DOHH2 (cell line): ENCODE measurements at regions not wholly inside any gene's neighbourhood (a gene's known extent, or its start where the extent isn't known, plus 50 kb on each side); places are given as distances from the start of the nearest gene placed in this dataset.

Experiments used
- H3F3A ChIP-seq: fragments of 200-600 bp; sonication (generic), shearing (Covaris generic); 2 replicates; pipeline ENCODE4 v1.6.0; 2016; ENCODE audit warnings: antibody characterized with exemption, mild to moderate bottlenecking; ENCODE audit not compliant: control insufficient read depth, insufficient read depth
- H3K27ac ChIP-seq: fragments of 200-600 bp; sonication (generic); 2 replicates; pipeline ENCODE4 v1.5.1; 2014; ENCODE audit warnings: low read depth, mild to moderate bottlenecking, low read length, moderate library complexity
- H3K27me3 ChIP-seq: fragments of 200-600 bp; sonication (generic); 2 replicates; pipeline ENCODE4 v1.6.1; 2014; ENCODE audit warnings: mild to moderate bottlenecking, low read length, mixed read lengths; ENCODE audit not compliant: control insufficient read depth
- H3K36me3 ChIP-seq: fragments of 200-600 bp; sonication (generic); 2 replicates; pipeline ENCODE4 v1.6.1; 2014; ENCODE audit warnings: mild to moderate bottlenecking, low read length, moderate library complexity, mixed read lengths; ENCODE audit not compliant: control insufficient read depth
- H3K4me1 ChIP-seq: fragments of 200-600 bp; sonication (generic); 2 replicates; pipeline ENCODE4 v1.6.1; 2014; ENCODE audit warnings: mild to moderate bottlenecking, low read length, mixed read lengths; ENCODE audit not compliant: control insufficient read depth
- H3K4me2 ChIP-seq: fragments of 200-600 bp; sonication (generic); 2 replicates; pipeline ENCODE4 v1.6.0; 2014; ENCODE audit warnings: mild to moderate bottlenecking, low read length, moderate library complexity
- H3K4me3 ChIP-seq: fragments of 200-600 bp; sonication (generic); 2 replicates; pipeline ENCODE4 v1.5.1; 2014; ENCODE audit warnings: mild to moderate bottlenecking, low read length, mixed read lengths
- H3K79me2 ChIP-seq: fragments of 200-600 bp; sonication (generic); 2 replicates; pipeline ENCODE4 v1.6.1; 2014; ENCODE audit warnings: mild to moderate bottlenecking, low read length, mixed read lengths; ENCODE audit not compliant: control insufficient read depth
- H3K9me2 ChIP-seq: fragments of 200-600 bp; sonication (generic); replicated peaks from 2 replicates; pipeline ENCODE4 v1.6.1; 2014; ENCODE audit warnings: mild to moderate bottlenecking, low read length, mixed read lengths; ENCODE audit not compliant: control insufficient read depth
- H3K9me3 ChIP-seq: fragments of 200-600 bp; sonication (generic); 2 replicates; pipeline ENCODE4 v1.6.1; 2014; ENCODE audit warnings: antibody characterized with exemption, low read length, mixed read lengths; ENCODE audit not compliant: control insufficient read depth, insufficient read depth
- H4K20me1 ChIP-seq: fragments of 200-600 bp; sonication (generic); 2 replicates; pipeline ENCODE4 v1.6.0; 2014; ENCODE audit warnings: low read depth, mild to moderate bottlenecking, antibody characterized with exemption, low read length, moderate library complexity; ENCODE audit not compliant: control insufficient read depth, insufficient read depth
- EZH2phosphoT487 ChIP-seq: fragments of 200-600 bp; sonication (generic); IDR thresholded peaks from 2 replicates; pipeline ENCODE4 v1.6.1; 2017; ENCODE audit warnings: borderline replicate concordance, mild to moderate bottlenecking, antibody characterized with exemption, low read length, moderate library complexity, mixed read lengths
- TF ChIP-seq, protein P1 (sequence below): fragments of 200-600 bp; sonication (generic); IDR thresholded peaks from one replicate; pipeline ENCODE4 v1.5.1; 2014; ENCODE audit warnings: antibody characterized with exemption, mild to moderate bottlenecking, low read depth, low read length; ENCODE audit not compliant: poor library complexity, severe bottlenecking

DNA sequence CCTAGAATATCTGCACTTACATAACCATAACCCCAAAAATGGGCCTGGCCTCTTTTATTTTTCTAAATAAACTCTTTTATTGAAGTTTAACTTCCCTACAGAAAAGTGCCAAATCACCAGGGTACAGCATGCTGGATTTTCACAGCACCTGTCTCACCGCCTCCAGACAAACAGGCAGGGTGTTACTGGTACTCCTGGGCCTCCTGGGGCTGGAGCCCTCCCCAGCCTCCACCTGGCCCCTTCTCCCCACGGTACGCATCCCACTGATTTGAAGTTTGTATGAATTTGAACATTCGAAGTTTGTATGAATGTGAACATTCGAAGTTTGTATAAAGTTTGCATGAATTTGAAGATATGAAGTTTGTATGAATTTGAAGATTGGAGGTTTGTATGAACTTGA lies 232.1 kb downstream of the NDUFA10 start:
- Histone ChIP-seq H3K9me3 (no peaks in the 10 kb centered on the region), H3K27me3 (no peaks in the 10 kb centered on the region), H3K27ac (no peak overlapping the region)

DNA sequence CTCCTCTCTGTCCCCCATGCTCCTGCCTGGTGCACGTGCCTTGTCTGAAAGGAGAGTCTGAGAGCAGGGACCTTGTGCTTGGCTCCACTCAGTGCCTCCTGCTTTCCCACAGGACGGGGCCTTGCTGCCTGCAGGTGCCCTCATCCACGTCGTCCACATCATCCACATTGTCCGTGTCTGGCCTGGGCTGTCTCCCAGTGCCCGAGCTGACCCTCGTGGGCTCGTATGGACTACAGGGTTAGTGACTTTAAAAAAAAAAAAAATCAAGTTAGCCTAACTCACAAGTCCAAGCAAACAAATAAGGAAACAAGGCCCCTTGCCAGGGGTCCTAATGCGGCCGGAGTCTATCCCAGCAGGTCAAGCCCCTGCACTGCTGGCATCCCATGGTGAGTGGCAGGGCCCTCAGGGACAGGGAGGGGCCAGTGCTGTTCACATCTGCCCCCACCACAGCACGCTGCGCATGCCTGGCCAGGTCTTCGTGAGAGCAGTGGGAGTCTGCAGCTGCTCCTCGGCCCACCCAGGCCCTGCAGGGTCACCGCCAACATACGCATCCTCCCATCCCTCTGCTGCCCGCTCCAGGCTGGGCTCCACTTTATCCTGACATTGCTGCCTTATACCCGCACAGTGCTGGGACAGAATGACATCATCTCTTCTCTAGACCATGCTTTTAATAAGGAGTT lies 232.6 kb downstream of the NDUFA10 start:
- no peak overlapping the region for H3K4me3 ChIP-seq
- H3K9me2 ChIP-seq = no peaks in the 10 kb centered on the region
- H3K4me2 ChIP-seq = no peak overlapping the region

More for the DNA sequence above, 232.1 kb downstream of the NDUFA10 start:
- no peaks in the 10 kb centered on the region for H3K4me1 ChIP-seq
- no peaks in the 10 kb centered on the region for H4K20me1 ChIP-seq
- H3K9me2 ChIP-seq = no peaks in the 10 kb centered on the region
- no peaks in the 10 kb centered on the region for H3F3A ChIP-seq
- H3K4me3 ChIP-seq = no peak overlapping the region
- no peak for TF ChIP-seq EZH2phosphoT487
- TF ChIP-seq, protein P1, sequence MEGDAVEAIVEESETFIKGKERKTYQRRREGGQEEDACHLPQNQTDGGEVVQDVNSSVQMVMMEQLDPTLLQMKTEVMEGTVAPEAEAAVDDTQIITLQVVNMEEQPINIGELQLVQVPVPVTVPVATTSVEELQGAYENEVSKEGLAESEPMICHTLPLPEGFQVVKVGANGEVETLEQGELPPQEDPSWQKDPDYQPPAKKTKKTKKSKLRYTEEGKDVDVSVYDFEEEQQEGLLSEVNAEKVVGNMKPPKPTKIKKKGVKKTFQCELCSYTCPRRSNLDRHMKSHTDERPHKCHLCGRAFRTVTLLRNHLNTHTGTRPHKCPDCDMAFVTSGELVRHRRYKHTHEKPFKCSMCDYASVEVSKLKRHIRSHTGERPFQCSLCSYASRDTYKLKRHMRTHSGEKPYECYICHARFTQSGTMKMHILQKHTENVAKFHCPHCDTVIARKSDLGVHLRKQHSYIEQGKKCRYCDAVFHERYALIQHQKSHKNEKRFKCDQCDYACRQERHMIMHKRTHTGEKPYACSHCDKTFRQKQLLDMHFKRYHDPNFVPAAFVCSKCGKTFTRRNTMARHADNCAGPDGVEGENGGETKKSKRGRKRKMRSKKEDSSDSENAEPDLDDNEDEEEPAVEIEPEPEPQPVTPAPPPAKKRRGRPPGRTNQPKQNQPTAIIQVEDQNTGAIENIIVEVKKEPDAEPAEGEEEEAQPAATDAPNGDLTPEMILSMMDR = no peak
- no peaks in the 10 kb centered on the region for H3K36me3 ChIP-seq
- no peaks in the 10 kb centered on the region for H3K79me2 ChIP-seq
- no peak overlapping the region for H3K4me2 ChIP-seq

DNA sequence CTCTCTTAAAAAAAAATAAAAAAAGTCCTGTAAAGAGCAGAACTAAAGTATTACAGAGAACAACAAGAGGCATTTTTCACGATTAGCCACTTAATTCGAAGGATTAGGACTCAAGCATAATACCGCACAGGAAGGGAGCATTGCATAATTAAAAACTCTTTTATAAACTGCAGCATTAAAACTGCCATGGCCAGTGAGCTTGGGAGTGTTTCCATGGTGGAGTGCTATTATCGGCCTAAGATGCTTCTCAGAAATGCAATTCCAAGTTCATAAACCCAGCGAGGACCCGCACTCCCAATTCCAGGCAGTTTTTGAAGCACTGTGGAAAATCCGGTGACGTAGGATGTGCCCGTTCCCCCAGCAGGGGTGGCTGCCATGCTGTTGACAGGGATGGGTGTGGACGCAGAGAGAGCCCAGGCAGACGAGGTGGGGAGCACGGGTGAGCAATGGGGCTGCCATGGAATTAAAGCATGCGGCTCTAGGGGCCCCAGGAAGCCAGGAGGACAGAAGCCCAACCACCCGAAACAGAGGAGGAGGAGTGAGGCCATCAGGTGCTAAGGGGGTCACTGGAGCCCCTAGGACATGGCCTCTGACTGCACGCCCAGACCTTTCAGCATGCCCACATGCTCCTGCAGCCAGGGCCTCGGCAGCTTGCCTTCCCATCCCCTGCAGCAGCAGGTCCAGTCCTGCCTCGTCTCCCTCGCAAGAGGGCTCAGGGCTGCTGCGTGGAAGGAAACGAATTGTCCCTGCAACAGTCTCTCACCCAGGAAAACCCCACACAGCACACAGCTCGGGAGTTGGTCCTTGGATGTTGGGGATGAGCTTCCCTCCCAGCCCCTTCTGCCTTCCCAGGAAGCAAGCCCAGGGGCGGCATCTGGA lies 233.4 kb downstream of the NDUFA10 start:
- no peaks in the 10 kb centered on the region for H3K9me2 ChIP-seq
- H3K4me3 ChIP-seq = no peak overlapping the region
- H3K27me3 ChIP-seq = no peaks in the 10 kb centered on the region
- no peak overlapping the region for H3K27ac ChIP-seq
- no peak overlapping the region for H3K4me2 ChIP-seq
- H3K36me3 ChIP-seq = no peaks in the 10 kb centered on the region
- no peaks in the 10 kb centered on the region for H3K9me3 ChIP-seq
- H3K4me1 ChIP-seq = no peaks in the 10 kb centered on the region
- H3F3A ChIP-seq = no peaks in the 10 kb centered on the region
- no peaks in the 10 kb centered on the region for H4K20me1 ChIP-seq
- TF ChIP-seq, protein P1 = no peak
- TF ChIP-seq EZH2phosphoT487 = no peak
- H3K79me2 ChIP-seq = no peaks in the 10 kb centered on the region

More for the DNA sequence above, 232.6 kb downstream of the NDUFA10 start:
- no peaks in the 10 kb centered on the region for H3K9me3 ChIP-seq
- no peaks in the 10 kb centered on the region for H3K4me1 ChIP-seq
- H3F3A ChIP-seq = no peaks in the 10 kb centered on the region
- TF ChIP-seq, protein P1 = no peak
- no peak for TF ChIP-seq EZH2phosphoT487
- H3K79me2 ChIP-seq = no peaks in the 10 kb centered on the region
- H4K20me1 ChIP-seq = no peaks in the 10 kb centered on the region
- no peaks in the 10 kb centered on the region for H3K36me3 ChIP-seq
- H3K27me3 ChIP-seq = no peaks in the 10 kb centered on the region
- H3K27ac ChIP-seq = no peak overlapping the region
